ENCODE measurements at regions not wholly inside any gene's neighbourhood (a gene's known extent, or its start where the extent isn't known, plus 50 kb on each side); places are given as distances from the start of the nearest gene placed in this dataset.

- TF ChIP-seq CTCF (conservative IDR thresholded peaks at IDR 0.05; ENCODE audit: low read length): no peak
- TF ChIP-seq EZH2phosphoT487 (IDR thresholded peaks at IDR 0.05; ENCODE audit: borderline replicate concordance, low read depth, low read length): no peak
These were observed 236.2 kb downstream of the SETD4 start for GRCh38 chr21:35824136-35824535.

Data from OCI-LY7 (cell line).